OCI-M2 (cell line): ENCODE measurements at regions not wholly inside any gene's neighbourhood (a gene's known extent, or its start where the extent isn't known, plus 50 kb on each side); places are given as distances from the start of the nearest gene placed in this dataset.

ENCODE experiments used
- DNase-seq: peaks from one replicate; lab custom pipeline; 2025; ENCODE audit not compliant: unreplicated experiment; lab: John Stamatoyannopoulos, UW

- no peak for DNase-seq
Observed at GRCh38 chr18:56096861-56097260, 508.9 kb upstream of the TCF4 start.

GRCh38 chr18:56089612-56090258, 501.7 kb upstream of the TCF4 start:
- DNase-seq: no peak

GRCh38 chr18:56086786-56087185, 498.8 kb upstream of the TCF4 start:
- no peak for DNase-seq

GRCh38 chr18:56086176-56086575, 498.2 kb upstream of the TCF4 start:
- no peak for DNase-seq

- no peak for DNase-seq
Observed at GRCh38 chr18:56085551-56085950, 497.6 kb upstream of the TCF4 start.

GRCh38 chr18:56083523-56084287, 495.7 kb upstream of the TCF4 start:
- DNase-seq: no peak

GRCh38 chr18:56083097-56083521, 495.1 kb upstream of the TCF4 start:
- DNase-seq: no peak

GRCh38 chr18:56076723-56077122, 488.7 kb upstream of the TCF4 start:
- no peak for DNase-seq

- DNase-seq: no peak
Observed at GRCh38 chr18:56068701-56069100, 480.7 kb upstream of the TCF4 start.

GRCh38 chr18:56067969-56068671, 480.1 kb upstream of the TCF4 start:
- DNase-seq: no peak

GRCh38 chr18:56067214-56067894, 479.4 kb upstream of the TCF4 start:
- no peak for DNase-seq

GRCh38 chr18:56066524-56067213, 478.7 kb upstream of the TCF4 start:
- no peak for DNase-seq

GRCh38 chr18:56065086-56065485, 477.1 kb upstream of the TCF4 start:
- DNase-seq: no peak

- no peak for DNase-seq
Observed at GRCh38 chr18:56062931-56063330, 474.9 kb upstream of the TCF4 start.

GRCh38 chr18:56060967-56061541, 473.1 kb upstream of the TCF4 start:
- no peak for DNase-seq

- no peak for DNase-seq
Observed at GRCh38 chr18:56052202-56052601, 464.2 kb upstream of the TCF4 start.

- no peak for DNase-seq
Observed at GRCh38 chr18:56044239-56044638, 456.2 kb upstream of the TCF4 start.

- DNase-seq: no peak
Observed at GRCh38 chr18:56043641-56044061, 455.7 kb upstream of the TCF4 start.

- no peak for DNase-seq
Observed at GRCh38 chr18:56042915-56043536, 455.0 kb upstream of the TCF4 start.
